Karpas-422 (cell line): ENCODE measurements at regions not wholly inside any gene's neighbourhood (a gene's known extent, or its start where the extent isn't known, plus 50 kb on each side); places are given as distances from the start of the nearest gene placed in this dataset.

Source experiments
- DNase-seq: peaks from one replicate; pipeline ENCODE4 v3.0.0-alpha.2; 2015
- H2AFZ ChIP-seq: fragments of 200-600 bp; sonication (generic); 2 replicates; pipeline ENCODE4 v1.6.1; 2014; ENCODE audit warnings: antibody characterized with exemption, low read length, mixed read lengths
- H3K27ac ChIP-seq: fragments of 200-600 bp; sonication (generic); 2 replicates; pipeline ENCODE4 v1.5.1; 2014; ENCODE audit warnings: mild to moderate bottlenecking, low read length, moderate library complexity
- H3K27me3 ChIP-seq: fragments of 200-600 bp; sonication (generic); 2 replicates; pipeline ENCODE4 v1.6.1; 2014; ENCODE audit warnings: low read length, mixed read lengths
- H3K36me3 ChIP-seq: fragments of 200-600 bp; sonication (generic); 2 replicates; pipeline ENCODE4 v1.6.1; 2014; ENCODE audit warnings: low read length, mixed read lengths; ENCODE audit not compliant: insufficient read depth
- H3K4me1 ChIP-seq: fragments of 200-600 bp; sonication (generic); 2 replicates; pipeline ENCODE4 v1.6.1; 2014; ENCODE audit warnings: mild to moderate bottlenecking, low read length, mixed read lengths
- H3K4me2 ChIP-seq: fragments of 200-600 bp; sonication (generic); 2 replicates; pipeline ENCODE4 v1.6.1; 2014; ENCODE audit warnings: low read length, low read depth, mild to moderate bottlenecking; ENCODE audit not compliant: poor library complexity, severe bottlenecking
- H3K4me3 ChIP-seq: fragments of 200-600 bp; sonication (generic); 2 replicates; pipeline ENCODE4 v1.5.1; 2014; ENCODE audit warnings: mild to moderate bottlenecking, antibody characterized with exemption, low read length, mixed read lengths
- H3K79me2 ChIP-seq: fragments of 200-600 bp; sonication (generic); 2 replicates; pipeline ENCODE4 v1.6.1; 2014; ENCODE audit warnings: mild to moderate bottlenecking, low read length, mixed read lengths
- H3K9ac ChIP-seq: fragments of 200-600 bp; sonication (generic); 2 replicates; pipeline ENCODE4 v1.6.0; 2014; ENCODE audit warnings: low read length
- H3K9me2 ChIP-seq: fragments of 200-600 bp; sonication (generic), shearing (Covaris generic); replicated peaks from 2 replicates; pipeline ENCODE4 v1.6.0; 2014; ENCODE audit warnings: mild to moderate bottlenecking, low read length, moderate library complexity; ENCODE audit not compliant: insufficient read depth
- H3K9me3 ChIP-seq: fragments of 300-700, 200-600 bp; sonication (generic); 2 replicates; pipeline ENCODE4 v1.6.1; 2014; ENCODE audit warnings: low read length, mixed read lengths
- H4K20me1 ChIP-seq: fragments of 200-600 bp; sonication (generic); 2 replicates; pipeline ENCODE4 v1.6.1; 2014; ENCODE audit warnings: mild to moderate bottlenecking, antibody characterized with exemption, low read length, low read depth; ENCODE audit not compliant: insufficient read depth

DNA sequence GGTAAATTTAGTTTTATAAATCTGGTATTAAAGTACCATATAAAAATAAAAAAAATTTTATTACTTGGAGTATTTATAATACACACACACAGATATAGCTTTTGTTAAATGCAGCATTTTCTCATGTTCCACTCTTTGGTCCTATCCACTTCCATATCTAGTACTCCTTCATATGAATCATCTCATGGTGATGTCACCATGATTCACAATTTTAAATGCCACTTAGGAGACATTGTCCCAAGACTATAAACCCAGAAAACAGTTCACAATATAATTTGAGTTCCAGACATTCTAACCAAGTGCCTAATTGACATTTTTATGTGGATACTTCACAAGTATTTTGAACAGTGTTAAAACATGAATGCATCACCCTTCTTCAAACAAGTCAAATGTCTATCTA, 1398.3 kb downstream of the DSC3 start:
- Histone ChIP-seq H3K4me2 (no peak overlapping the region), H4K20me1 (no peaks in the 10 kb centered on the region), H3K27ac (no peak overlapping the region), H3K9ac (no peak overlapping the region), H3K4me1 (no peaks in the 10 kb centered on the region), H3K36me3 (no peaks in the 10 kb centered on the region), H3K27me3 (no peaks in the 10 kb centered on the region), H3K9me2 (no peaks in the 10 kb centered on the region), H3K79me2 (no peaks in the 10 kb centered on the region), H3K9me3 (peaks cover 27% of the 10 kb centered on the region), H2AFZ (no peak overlapping the region), H3K4me3 (no peak overlapping the region)
- no peak for DNase-seq

DNA sequence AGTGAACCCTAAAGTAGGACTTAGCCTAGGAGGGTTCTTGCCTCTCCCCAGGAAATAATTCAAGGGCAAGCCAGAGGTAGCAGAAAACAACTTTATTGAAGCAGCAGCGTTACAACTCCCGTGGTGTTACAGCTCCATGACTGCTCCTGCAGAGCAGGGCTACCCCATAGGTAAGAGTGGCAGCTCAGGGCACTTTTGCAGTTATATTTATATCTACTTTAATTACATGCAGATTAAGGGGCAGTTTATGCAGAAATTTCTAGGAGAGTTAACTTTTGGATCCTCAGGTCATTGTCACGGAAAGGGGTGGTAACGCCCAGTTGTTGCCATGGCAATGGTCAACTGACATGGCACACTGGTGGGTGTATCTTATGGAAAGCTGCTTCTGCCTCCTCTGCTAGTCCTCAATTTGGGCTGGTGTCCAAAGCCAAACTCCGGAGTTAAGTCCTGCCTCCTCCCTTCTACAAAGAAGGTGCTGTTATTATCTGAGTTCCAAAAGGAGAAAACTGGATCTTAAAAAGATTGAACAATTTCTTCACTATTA, 1413.0 kb downstream of the DSC3 start:
- H3K4me1 ChIP-seq, result no peaks in the 10 kb centered on the region
- no peak for DNase-seq
- H3K4me3 ChIP-seq, result no peak overlapping the region
- H3K4me2 ChIP-seq, result no peak overlapping the region
- H3K79me2 ChIP-seq, result no peaks in the 10 kb centered on the region
- no peak overlapping the region for H2AFZ ChIP-seq
- no peaks in the 10 kb centered on the region for H4K20me1 ChIP-seq
- no peaks in the 10 kb centered on the region for H3K36me3 ChIP-seq
- H3K27ac ChIP-seq, result no peak overlapping the region
- H3K9me2 ChIP-seq, result no peaks in the 10 kb centered on the region
- no peak overlapping the region for H3K9ac ChIP-seq
- H3K9me3 ChIP-seq, result peaks cover 24% of the 10 kb centered on the region
- H3K27me3 ChIP-seq, result no peaks in the 10 kb centered on the region

DNA sequence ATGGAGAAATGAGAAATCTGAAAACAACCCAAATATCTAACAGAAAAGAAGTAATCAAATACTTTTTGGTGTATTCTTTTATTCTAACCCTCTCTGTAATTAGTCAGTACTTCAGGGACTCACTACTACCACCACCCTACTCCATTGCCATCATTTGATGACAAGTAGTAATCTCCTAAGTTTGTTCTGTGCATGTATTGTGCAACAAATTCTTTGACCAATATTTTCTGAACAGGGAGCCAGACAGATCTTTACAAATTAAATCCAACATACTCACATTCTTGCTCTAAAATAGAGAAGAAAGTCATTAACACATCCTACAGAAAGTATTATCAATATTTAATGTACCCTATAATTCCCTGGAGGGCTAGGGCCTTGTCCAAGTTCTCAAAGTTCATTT, 1416.4 kb downstream of the DSC3 start:
- Histone ChIP-seq H3K9me3 (peaks cover 18% of the 10 kb centered on the region), H3K27ac (no peak overlapping the region), H4K20me1 (no peaks in the 10 kb centered on the region), H3K4me1 (no peaks in the 10 kb centered on the region), H2AFZ (no peak overlapping the region), H3K36me3 (no peaks in the 10 kb centered on the region), H3K27me3 (no peaks in the 10 kb centered on the region), H3K4me3 (no peak overlapping the region), H3K9ac (no peak overlapping the region), H3K4me2 (no peak overlapping the region), H3K9me2 (no peaks in the 10 kb centered on the region), H3K79me2 (no peaks in the 10 kb centered on the region)
- DNase-seq, result no peak

DNA sequence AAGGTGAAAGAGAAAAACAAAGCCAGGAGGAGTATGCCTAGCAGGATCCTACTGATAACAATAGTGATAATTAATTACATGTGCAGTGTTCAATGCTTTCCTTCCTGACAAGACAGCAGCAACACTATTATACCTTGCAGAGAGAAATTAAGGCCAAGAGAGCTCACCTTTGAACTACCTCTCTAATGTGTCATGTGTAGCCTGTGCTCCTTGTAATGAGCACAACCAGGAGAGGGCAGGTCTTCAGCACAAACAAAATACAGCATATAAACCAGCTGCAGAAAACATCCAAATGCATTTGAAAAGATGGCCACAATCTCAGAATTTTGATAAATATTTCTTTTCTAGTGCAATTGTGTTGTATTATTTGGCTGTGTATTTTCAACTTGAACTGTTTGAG, 1425.7 kb downstream of the DSC3 start:
- no peak overlapping the region for H2AFZ ChIP-seq
- no peaks in the 10 kb centered on the region for H3K4me1 ChIP-seq
- no peaks in the 10 kb centered on the region for H3K36me3 ChIP-seq
- no peaks in the 10 kb centered on the region for H3K79me2 ChIP-seq
- H3K9me2 ChIP-seq, result no peaks in the 10 kb centered on the region
- no peak overlapping the region for H3K4me3 ChIP-seq
- no peak for DNase-seq
- no peak overlapping the region for H3K4me2 ChIP-seq
- no peak overlapping the region for H3K27ac ChIP-seq
- no peaks in the 10 kb centered on the region for H3K27me3 ChIP-seq
- no peak overlapping the region for H3K9ac ChIP-seq
- H3K9me3 ChIP-seq, result peaks cover 8% of the 10 kb centered on the region; the same call in 1 of the 2 replicates
- no peaks in the 10 kb centered on the region for H4K20me1 ChIP-seq

DNA sequence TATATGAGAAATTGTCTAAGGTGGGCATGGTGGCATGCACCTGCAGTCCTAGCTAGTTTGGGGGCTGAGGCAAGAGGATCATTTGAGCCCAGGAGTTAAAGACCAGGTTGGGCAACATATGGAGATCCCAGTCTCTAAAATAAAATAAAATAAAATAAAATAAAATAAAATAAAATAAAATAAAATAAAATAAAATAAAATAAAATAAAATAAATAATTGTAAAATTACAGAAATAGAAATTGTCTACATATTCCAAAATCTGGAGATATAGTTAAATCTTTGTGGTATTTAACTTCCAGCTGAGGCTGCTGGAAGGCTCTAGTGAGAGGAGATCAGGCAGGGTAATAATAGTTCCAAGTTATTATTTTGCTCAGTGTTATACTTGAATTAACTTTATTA, 1432.1 kb upstream of the CDH2 start:
- H2AFZ ChIP-seq, result no peak overlapping the region
- H3K9me3 ChIP-seq, result peaks cover 33% of the 10 kb centered on the region
- no peaks in the 10 kb centered on the region for H3K9me2 ChIP-seq
- no peaks in the 10 kb centered on the region for H3K27me3 ChIP-seq
- H3K79me2 ChIP-seq, result no peaks in the 10 kb centered on the region
- no peaks in the 10 kb centered on the region for H3K36me3 ChIP-seq
- no peak overlapping the region for H3K27ac ChIP-seq
- DNase-seq, result no peak
- no peak overlapping the region for H3K4me2 ChIP-seq
- H3K4me1 ChIP-seq, result no peaks in the 10 kb centered on the region
- no peak overlapping the region for H3K4me3 ChIP-seq
- no peaks in the 10 kb centered on the region for H4K20me1 ChIP-seq
- H3K9ac ChIP-seq, result no peak overlapping the region

DNA sequence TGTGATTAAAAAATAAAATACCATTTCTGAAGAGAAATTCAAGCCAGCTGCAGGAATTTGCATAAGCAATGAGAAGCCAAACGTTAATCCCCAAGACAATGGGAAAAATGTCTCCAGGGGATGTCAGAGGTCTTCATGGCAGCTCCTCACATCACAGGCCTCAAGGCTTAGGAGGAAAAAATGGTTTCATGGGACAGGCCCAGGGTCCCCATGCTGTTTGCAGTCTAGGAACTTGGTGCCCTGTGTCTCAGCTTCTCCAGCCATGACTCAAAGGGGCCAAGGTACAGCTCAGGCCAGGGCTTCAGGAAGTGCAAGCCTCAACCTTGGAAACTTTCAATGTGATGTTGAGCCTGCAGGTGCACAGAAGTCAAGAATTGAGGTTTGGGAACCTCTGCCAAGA, 1428.4 kb upstream of the CDH2 start:
- no peak overlapping the region for H3K4me2 ChIP-seq
- no peaks in the 10 kb centered on the region for H3K9me2 ChIP-seq
- H3K79me2 ChIP-seq, result no peaks in the 10 kb centered on the region
- H4K20me1 ChIP-seq, result no peaks in the 10 kb centered on the region
- no peak overlapping the region for H3K9ac ChIP-seq
- no peak overlapping the region for H3K27ac ChIP-seq
- no peaks in the 10 kb centered on the region for H3K36me3 ChIP-seq
- H2AFZ ChIP-seq, result no peak overlapping the region
- peaks cover 26% of the 10 kb centered on the region for H3K9me3 ChIP-seq
- no peaks in the 10 kb centered on the region for H3K27me3 ChIP-seq
- DNase-seq, result no peak
- no peak overlapping the region for H3K4me3 ChIP-seq
- no peaks in the 10 kb centered on the region for H3K4me1 ChIP-seq

DNA sequence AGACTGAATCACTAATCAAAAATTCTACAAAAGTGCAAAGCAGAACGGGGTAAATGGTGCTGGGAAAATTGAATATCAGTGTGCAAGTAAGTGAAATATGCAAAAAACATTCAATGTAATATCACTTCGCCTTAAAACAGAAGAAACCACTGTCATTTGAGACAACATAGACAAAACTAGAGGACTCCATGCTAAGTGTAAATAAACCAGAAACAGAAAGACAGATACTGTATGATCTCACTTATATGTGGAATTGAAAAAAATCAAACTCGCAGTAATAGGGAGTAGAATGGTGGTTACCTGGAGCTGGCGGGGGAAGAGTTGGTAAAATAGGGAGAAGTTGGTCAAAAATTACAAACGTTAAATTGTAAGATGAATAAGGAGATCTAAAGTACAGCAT, 1420.0 kb upstream of the CDH2 start:
- no peaks in the 10 kb centered on the region for H3K27me3 ChIP-seq
- no peak overlapping the region for H2AFZ ChIP-seq
- no peaks in the 10 kb centered on the region for H3K4me1 ChIP-seq
- H3K27ac ChIP-seq, result no peak overlapping the region
- H3K9ac ChIP-seq, result no peak overlapping the region
- H4K20me1 ChIP-seq, result no peaks in the 10 kb centered on the region
- peaks cover 22% of the 10 kb centered on the region for H3K9me3 ChIP-seq
- no peak overlapping the region for H3K4me3 ChIP-seq
- no peaks in the 10 kb centered on the region for H3K9me2 ChIP-seq
- no peaks in the 10 kb centered on the region for H3K36me3 ChIP-seq
- DNase-seq, result no peak
- no peaks in the 10 kb centered on the region for H3K79me2 ChIP-seq
- H3K4me2 ChIP-seq, result no peak overlapping the region

DNA sequence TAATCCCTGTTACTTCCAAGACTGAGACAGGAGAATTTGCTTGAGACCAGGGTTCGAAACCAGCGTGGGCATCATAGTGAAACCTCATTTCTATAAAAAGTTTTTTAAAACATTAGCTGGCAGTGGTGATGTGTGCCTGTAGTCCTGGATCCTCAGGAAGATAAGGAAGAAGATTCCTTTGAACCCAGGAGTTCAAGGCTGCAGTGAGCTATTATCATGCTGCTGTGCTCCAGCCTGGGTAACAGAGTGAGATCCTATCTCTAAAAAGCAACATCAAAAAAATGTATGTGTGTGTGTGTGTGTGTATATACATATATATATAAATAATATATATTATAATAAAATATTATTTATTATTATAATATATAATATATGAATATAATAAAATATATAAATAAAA, 1417.6 kb upstream of the CDH2 start:
- Histone ChIP-seq H3K36me3 (no peaks in the 10 kb centered on the region), H3K27ac (no peak overlapping the region), H3K79me2 (no peaks in the 10 kb centered on the region), H3K4me1 (no peaks in the 10 kb centered on the region), H3K4me3 (no peak overlapping the region), H3K27me3 (no peaks in the 10 kb centered on the region), H2AFZ (no peak overlapping the region), H3K9me2 (no peaks in the 10 kb centered on the region), H3K4me2 (no peak overlapping the region), H3K9me3 (peaks cover 17% of the 10 kb centered on the region), H3K9ac (no peak overlapping the region), H4K20me1 (no peaks in the 10 kb centered on the region)
- DNase-seq, result peak; percentile 41
